Activated naive CD4-positive, alpha-beta T cell treated with Interleukin-2 at 50 U/mL for 16 hours (primary cell): ENCODE measurements at regions not wholly inside any gene's neighbourhood (a gene's known extent, or its start where the extent isn't known, plus 50 kb on each side); places are given as distances from the start of the nearest gene placed in this dataset.

ENCODE experiments used
- DNase-seq: peaks from one replicate; pipeline ENCODE4 v3.0.0-alpha.2; 2020

GRCh38 chr1:82520611-82521010, 719.9 kb downstream of the ADGRL2 start:
- no peak for DNase-seq

- DNase-seq = no peak
Observed at GRCh38 chr1:82517586-82517985, 716.9 kb downstream of the ADGRL2 start.

- no peak for DNase-seq
Observed at GRCh38 chr1:82515650-82516049, 714.9 kb downstream of the ADGRL2 start.

- DNase-seq = no peak
Observed at GRCh38 chr1:82511441-82511840, 710.7 kb downstream of the ADGRL2 start.

- no peak for DNase-seq
Observed at GRCh38 chr1:82510431-82510830, 709.7 kb downstream of the ADGRL2 start.

- DNase-seq = no peak
Observed at GRCh38 chr1:82507011-82507410, 706.3 kb downstream of the ADGRL2 start.

GRCh38 chr1:82503822-82504221, 703.1 kb downstream of the ADGRL2 start:
- DNase-seq = no peak

- no peak for DNase-seq
Observed at GRCh38 chr1:82499022-82499421, 698.3 kb downstream of the ADGRL2 start.

GRCh38 chr1:82494117-82494516, 693.4 kb downstream of the ADGRL2 start:
- DNase-seq = no peak

- no peak for DNase-seq
Observed at GRCh38 chr1:82492159-82492558, 691.4 kb downstream of the ADGRL2 start.

- DNase-seq = no peak
Observed at GRCh38 chr1:82491301-82492048, 690.7 kb downstream of the ADGRL2 start.

GRCh38 chr1:82487778-82488177, 687.0 kb downstream of the ADGRL2 start:
- no peak for DNase-seq

- no peak for DNase-seq
Observed at GRCh38 chr1:82486969-82487368, 686.2 kb downstream of the ADGRL2 start.

GRCh38 chr1:82486468-82486867, 685.7 kb downstream of the ADGRL2 start:
- DNase-seq = no peak

- no peak for DNase-seq
Observed at GRCh38 chr1:82485591-82486369, 685.0 kb downstream of the ADGRL2 start.

GRCh38 chr1:82483146-82483545, 682.4 kb downstream of the ADGRL2 start:
- no peak for DNase-seq

- DNase-seq = no peak
Observed at GRCh38 chr1:82478916-82479315, 678.2 kb downstream of the ADGRL2 start.

- DNase-seq = no peak
Observed at GRCh38 chr1:82472489-82473131, 671.9 kb downstream of the ADGRL2 start.

GRCh38 chr1:82466891-82467290, 666.2 kb downstream of the ADGRL2 start:
- DNase-seq = no peak

GRCh38 chr1:82466416-82466815, 665.7 kb downstream of the ADGRL2 start:
- no peak for DNase-seq

- no peak for DNase-seq
Observed at GRCh38 chr1:82465024-82465423, 664.3 kb downstream of the ADGRL2 start.

- no peak for DNase-seq
Observed at GRCh38 chr1:82464362-82465001, 663.7 kb downstream of the ADGRL2 start.

- no peak for DNase-seq
Observed at GRCh38 chr1:82463951-82464350, 663.2 kb downstream of the ADGRL2 start.
